ENCODE measurements at regions not wholly inside any gene's neighbourhood (a gene's known extent, or its start where the extent isn't known, plus 50 kb on each side); places are given as distances from the start of the nearest gene placed in this dataset.

DNA sequence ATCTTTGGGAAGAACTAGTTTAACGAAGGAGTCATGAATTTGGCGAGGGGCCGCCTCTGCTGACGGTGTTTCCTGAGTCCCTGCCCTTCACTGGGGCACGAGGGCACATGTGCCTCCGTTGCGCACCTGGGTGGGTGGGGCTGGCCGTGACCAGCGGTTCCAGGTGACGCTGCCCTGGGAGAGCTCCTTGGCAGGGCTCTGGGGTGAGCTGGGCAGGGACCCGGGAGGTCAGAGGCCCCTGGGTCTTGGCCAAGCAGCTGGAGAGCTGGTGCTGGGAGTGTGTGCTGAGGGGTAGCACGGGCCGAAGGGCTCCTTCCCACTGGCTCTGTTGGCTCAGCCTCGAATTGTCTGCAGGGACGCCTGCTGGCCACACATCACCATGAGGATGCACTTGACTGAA is 104.6 kb downstream of the RTP5 start:
- TF ChIP-seq, protein P1, sequence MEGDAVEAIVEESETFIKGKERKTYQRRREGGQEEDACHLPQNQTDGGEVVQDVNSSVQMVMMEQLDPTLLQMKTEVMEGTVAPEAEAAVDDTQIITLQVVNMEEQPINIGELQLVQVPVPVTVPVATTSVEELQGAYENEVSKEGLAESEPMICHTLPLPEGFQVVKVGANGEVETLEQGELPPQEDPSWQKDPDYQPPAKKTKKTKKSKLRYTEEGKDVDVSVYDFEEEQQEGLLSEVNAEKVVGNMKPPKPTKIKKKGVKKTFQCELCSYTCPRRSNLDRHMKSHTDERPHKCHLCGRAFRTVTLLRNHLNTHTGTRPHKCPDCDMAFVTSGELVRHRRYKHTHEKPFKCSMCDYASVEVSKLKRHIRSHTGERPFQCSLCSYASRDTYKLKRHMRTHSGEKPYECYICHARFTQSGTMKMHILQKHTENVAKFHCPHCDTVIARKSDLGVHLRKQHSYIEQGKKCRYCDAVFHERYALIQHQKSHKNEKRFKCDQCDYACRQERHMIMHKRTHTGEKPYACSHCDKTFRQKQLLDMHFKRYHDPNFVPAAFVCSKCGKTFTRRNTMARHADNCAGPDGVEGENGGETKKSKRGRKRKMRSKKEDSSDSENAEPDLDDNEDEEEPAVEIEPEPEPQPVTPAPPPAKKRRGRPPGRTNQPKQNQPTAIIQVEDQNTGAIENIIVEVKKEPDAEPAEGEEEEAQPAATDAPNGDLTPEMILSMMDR (IDR thresholded peaks at IDR 0.05; ENCODE audit: control extremely low read depth, extremely low read depth, low read depth, missing control alignments) = no peak

DNA sequence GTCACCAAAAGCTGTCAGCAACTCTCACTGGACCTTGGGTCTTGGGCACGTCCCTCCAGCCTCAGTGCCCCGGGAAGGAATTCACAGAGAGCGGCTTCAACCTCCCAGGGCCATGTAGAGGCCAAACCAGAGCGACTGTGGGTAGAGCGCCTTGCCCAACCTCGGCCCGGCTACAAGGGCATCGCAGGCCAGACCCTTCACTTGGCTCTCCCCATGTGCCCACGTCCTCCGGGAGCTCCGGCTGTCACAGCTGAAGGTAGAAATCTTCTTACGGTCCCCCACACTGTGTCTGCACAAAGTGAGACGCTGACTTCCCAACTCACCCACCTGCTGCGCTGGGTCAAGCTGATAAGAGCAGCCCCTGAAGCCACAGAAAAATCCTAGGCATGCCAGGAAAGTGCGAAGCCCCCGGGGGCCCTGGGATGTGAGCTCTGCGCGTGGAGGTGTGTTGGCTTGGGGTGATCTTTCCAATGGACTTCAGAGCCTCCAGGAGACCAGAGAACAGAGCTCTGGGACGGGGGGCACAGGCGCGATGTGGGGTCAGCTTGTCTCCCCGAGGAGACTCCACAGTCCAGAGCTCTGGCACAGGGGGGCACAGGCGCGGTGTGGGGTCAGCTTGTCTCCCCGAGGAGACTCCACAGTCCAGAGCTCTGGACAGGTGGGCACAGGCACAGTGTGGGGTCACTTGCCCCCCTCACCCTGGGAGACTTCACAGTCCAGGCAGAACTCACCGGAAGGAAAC is 105.5 kb downstream of the RTP5 start:
- POLR2A ChIA-PET = interaction anchor here (0.6 kb wide), 1 partner anchor 1949 kb away, joined by 4 read pairs; no protein-coding TSS in a partner anchor
- CTCF ChIA-PET = interaction anchor here (2.1 kb wide), 1 partner anchor 24 kb away, joined by 6 read pairs; no protein-coding TSS in a partner anchor

More for the DNA sequence above, 104.6 kb downstream of the RTP5 start:
- no peak for DNase-seq (ENCODE audit: extremely low spot score)
- POLR2A ChIA-PET = no interaction called here
- CTCF ChIA-PET = no interaction called here

DNA sequence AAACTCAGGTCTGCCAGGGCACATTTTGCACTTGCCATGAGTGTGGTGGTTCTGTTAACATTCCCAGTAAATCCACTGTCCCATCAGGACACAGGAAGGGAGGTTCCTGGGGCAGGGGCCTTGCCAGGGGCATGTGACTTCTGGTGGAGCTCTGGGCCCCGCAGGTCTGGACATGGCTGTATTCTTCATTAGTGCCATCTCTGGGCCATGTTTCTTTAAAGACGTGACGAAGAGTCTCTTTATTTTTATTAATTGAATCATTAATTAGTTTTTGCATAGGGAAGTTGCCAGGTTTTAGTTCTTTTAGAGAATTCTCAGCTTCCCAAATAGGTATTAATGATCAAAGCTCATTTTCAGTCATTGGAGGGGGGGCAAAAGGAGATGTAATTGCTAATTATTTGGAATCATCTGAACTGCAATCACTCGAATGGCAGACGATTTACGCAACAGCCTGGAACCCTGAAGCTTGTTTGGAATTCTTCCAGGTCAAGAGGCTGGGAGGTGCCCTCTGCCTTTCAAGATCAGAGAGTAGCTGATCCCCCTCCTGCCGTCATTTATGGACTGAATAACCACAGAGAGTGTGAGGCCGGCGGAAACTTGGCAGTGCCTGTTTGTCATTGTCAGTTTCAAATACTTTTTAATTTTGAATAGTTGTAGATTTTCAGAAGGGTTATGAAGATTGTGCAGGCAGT is 106.2 kb downstream of the RTP5 start:
- POLR2A ChIA-PET = no interaction called here
- TF ChIP-seq, protein P1 (IDR thresholded peaks at IDR 0.05; ENCODE audit: control extremely low read depth, extremely low read depth, low read depth, missing control alignments) = no peak
- CTCF ChIA-PET = interaction anchor here (2.1 kb wide), 1 partner anchor 25 kb away, joined by 6 read pairs; no protein-coding TSS in a partner anchor
- no peak for DNase-seq (ENCODE audit: extremely low spot score)

More for the DNA sequence above, 105.5 kb downstream of the RTP5 start:
- TF ChIP-seq, protein P1 (IDR thresholded peaks at IDR 0.05; ENCODE audit: control extremely low read depth, extremely low read depth, low read depth, missing control alignments) = no peak
- no peak for DNase-seq (ENCODE audit: extremely low spot score)

DNA sequence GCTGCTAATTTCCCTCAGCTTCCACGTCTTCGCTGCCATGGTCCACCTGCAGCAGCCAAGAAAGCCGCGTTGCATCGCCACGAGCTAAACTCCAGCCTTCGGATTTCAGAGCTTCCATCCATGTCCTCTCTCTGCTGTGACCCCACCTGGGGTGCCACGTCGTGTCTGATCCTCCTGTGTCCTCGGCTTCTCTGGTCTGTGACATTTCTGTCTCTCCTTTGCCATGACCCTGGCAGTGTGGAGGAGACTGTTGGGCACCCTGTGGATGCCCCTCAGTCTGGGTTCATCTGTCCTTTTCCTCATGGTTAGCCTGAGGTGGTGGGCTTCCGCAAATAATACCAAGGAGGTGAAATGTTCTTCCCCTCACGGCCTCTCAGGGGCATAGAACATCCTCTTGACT is 106.8 kb downstream of the RTP5 start:
- ChIA-PET POLR2A (no interaction called here), CTCF (interaction anchor here (2.1 kb wide), 1 partner anchor 25 kb away, joined by 6 read pairs; no protein-coding TSS in a partner anchor)
- DNase-seq (ENCODE audit: extremely low spot score) = no peak
- TF ChIP-seq, protein P1 (IDR thresholded peaks at IDR 0.05; ENCODE audit: control extremely low read depth, extremely low read depth, low read depth, missing control alignments) = no peak

DNA sequence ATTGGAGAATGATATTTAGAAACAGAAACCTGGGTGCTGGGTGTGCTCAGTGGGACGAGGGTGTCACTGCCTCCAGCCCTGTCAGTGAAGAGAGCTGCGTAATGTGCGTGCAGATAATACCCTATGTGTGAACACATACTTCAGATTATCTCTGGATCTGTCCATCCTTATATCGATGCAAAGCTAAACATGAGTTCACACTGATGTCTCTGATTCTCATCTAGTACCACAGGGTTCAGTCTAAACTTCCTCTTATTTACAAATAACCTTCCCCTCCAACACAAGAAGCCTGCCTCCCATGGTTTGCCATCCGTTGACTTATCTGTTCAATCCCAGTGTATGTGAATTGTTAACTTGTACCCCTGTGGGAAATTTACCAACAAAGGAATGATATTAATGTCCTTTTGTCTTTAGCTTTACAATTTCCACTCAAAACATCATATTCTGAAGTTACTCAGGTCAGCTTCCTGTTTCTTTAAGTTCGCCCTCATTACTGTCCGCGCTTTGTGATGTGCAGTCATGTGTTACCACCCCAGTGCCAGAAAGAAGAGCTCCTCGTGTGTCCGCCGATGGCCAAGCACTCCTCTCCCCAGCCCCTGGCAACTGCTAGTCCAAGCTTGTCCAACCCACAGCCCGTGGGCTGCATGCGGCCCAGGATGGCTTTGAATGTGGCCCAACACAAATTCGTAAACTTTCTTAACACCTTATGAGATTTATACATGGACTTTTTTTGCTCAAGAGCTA is 108.2 kb downstream of the RTP5 start:
- no peak for DNase-seq (ENCODE audit: extremely low spot score)
- TF ChIP-seq, protein P1 (IDR thresholded peaks at IDR 0.05; ENCODE audit: control extremely low read depth, extremely low read depth, low read depth, missing control alignments) = no peak
- CTCF ChIA-PET = interaction anchor here (0.9 to 2.6 kb wide), 2 partner anchors 27 to 43 kb away, joined by 3 to 10 read pairs; no protein-coding TSS in a partner anchor
- POLR2A ChIA-PET = no interaction called here

DNA sequence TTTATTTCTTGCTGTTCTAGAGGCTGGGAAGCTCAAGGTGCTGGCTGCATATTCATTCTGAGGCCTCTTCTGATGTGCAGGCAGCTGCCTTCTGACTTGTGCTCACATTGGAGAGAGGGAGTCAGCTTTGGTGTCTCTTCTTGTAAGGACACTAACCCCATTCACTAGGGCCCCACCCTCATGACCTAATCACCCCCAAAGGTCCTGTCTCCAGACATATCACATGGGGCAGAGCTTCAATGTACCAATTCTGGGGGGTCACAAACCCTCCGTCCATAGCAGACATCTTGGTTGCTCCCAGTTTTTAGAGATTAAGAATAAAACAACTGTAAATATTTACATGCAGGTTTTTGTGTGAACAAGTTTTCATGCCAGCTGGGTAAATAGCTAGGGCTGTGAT is 109.1 kb downstream of the RTP5 start:
- POLR2A ChIA-PET = no interaction called here
- TF ChIP-seq, protein P1 (IDR thresholded peaks at IDR 0.05; ENCODE audit: control extremely low read depth, extremely low read depth, low read depth, missing control alignments) = no peak
- CTCF ChIA-PET = interaction anchor here (0.9 to 2.6 kb wide), 2 partner anchors 28 to 42 kb away, joined by 3 to 10 read pairs; no protein-coding TSS in a partner anchor
- DNase-seq (ENCODE audit: extremely low spot score) = no peak
